Neural crest cell (in vitro differentiated cells): ENCODE measurements at regions not wholly inside any gene's neighbourhood (a gene's known extent, or its start where the extent isn't known, plus 50 kb on each side); places are given as distances from the start of the nearest gene placed in this dataset.

Experiments used
- DNase-seq: peaks from one replicate; pipeline ENCODE4 v3.0.0; 2021; ENCODE audit warnings: low read depth, mixed read lengths, low spot score
- H3K27ac Mint-ChIP-seq: one replicate; pipeline ENCODE4 v1.8.0; 2021; ENCODE audit warnings: mild to moderate bottlenecking, mixed read lengths; ENCODE audit not compliant: unreplicated experiment
- H3K27me3 Mint-ChIP-seq: 2 replicates; pipeline ENCODE4 v1.8.0; 2021; ENCODE audit warnings: low read depth, mild to moderate bottlenecking, mixed read lengths
- H3K36me3 Mint-ChIP-seq: 2 replicates; pipeline ENCODE4 v1.8.0; 2021; ENCODE audit warnings: low read depth, mild to moderate bottlenecking, mixed read lengths
- H3K4me1 Mint-ChIP-seq: 2 replicates; pipeline ENCODE4 v1.8.0; 2021; ENCODE audit warnings: mixed read lengths
- H3K4me3 Mint-ChIP-seq: one replicate; pipeline ENCODE4 v1.8.0; 2021; ENCODE audit warnings: mild to moderate bottlenecking, mixed read lengths
- H3K9me3 Mint-ChIP-seq: 2 replicates; pipeline ENCODE4 v1.8.0; 2021; ENCODE audit warnings: mixed read lengths
- TF ChIP-seq, protein P1 (sequence below): fragments of 200-600 bp; sonication (generic); conservative IDR thresholded peaks from 2 replicates; pipeline ENCODE4 v1.5.0; 2021; ENCODE audit warnings: antibody characterized with exemption, mild to moderate bottlenecking

DNA sequence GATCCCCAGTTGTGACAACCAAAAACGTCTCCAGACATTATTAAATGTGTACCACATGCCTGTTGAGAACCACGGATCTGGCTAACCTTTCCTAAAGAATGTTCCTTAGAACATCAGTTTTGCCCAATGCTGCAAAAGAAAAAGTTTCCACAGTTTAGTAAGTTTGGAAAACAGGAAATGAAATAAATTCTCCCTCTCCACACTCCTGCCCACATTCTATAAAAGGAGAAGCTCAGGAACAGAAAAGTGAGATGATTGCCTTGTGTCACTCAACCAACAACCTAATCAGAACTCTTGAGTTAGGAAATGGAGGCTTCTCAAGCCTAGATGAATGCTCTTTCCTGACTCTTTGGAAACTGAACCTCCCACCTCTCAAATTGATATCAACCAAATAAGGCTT, 56.1 kb upstream of the NFE2L2 start:
- Mint-ChIP-seq H3K27ac (no peak overlapping the region), H3K9me3 (no peaks in the 10 kb centered on the region), H3K27me3 (no peaks in the 10 kb centered on the region), H3K36me3 (no peaks in the 10 kb centered on the region), H3K4me3 (no peak overlapping the region), H3K4me1 (no peaks in the 10 kb centered on the region)
- DNase-seq = no peak
- TF ChIP-seq, protein P1, sequence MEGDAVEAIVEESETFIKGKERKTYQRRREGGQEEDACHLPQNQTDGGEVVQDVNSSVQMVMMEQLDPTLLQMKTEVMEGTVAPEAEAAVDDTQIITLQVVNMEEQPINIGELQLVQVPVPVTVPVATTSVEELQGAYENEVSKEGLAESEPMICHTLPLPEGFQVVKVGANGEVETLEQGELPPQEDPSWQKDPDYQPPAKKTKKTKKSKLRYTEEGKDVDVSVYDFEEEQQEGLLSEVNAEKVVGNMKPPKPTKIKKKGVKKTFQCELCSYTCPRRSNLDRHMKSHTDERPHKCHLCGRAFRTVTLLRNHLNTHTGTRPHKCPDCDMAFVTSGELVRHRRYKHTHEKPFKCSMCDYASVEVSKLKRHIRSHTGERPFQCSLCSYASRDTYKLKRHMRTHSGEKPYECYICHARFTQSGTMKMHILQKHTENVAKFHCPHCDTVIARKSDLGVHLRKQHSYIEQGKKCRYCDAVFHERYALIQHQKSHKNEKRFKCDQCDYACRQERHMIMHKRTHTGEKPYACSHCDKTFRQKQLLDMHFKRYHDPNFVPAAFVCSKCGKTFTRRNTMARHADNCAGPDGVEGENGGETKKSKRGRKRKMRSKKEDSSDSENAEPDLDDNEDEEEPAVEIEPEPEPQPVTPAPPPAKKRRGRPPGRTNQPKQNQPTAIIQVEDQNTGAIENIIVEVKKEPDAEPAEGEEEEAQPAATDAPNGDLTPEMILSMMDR = no peak

DNA sequence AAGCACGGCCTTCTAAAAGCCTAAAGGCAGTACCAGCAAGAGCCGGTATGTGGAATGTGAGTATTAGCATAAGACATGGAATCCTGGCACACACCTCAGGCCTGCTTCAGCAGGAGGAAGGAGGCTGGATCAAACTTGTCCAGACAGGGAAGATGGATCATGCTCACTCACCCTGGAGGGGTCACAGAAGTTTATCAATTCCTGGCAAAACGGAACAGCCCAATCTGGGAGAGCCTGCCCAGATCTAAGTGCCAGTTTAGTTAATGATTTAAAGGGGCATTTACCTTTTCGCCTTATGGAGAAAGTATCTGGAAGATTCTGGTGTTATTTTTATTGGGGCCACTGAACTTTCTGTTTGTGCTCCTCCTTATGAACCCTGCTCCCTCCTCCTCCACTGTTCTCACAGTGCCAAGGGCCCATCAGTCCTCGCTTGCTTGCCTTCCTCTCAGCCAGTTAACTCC, 58.3 kb upstream of the NFE2L2 start:
- Mint-ChIP-seq H3K27me3 (no peaks in the 10 kb centered on the region), H3K36me3 (no peaks in the 10 kb centered on the region), H3K4me1 (no peaks in the 10 kb centered on the region), H3K4me3 (no peak overlapping the region), H3K27ac (no peak overlapping the region), H3K9me3 (no peaks in the 10 kb centered on the region)
- TF ChIP-seq, protein P1 = no peak
- no peak for DNase-seq

DNA sequence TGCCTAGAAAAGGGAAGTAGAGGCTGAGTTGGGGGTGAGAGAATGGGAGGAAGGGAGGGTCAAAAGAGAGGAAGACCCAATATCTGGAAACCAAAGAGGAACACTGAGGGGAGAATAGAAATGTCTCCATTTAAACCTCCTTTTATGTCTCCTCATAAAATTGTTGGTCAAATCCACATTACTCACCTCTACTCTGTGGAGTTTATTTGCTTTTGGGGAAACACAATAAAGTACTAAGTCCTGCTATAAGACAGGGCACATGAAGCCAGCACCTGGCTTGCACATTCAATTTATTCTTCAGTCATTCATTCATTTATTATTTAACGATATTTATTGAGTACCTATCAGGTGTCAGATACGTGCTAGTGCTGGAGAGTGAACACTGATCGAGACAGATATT, 60.3 kb upstream of the NFE2L2 start:
- no peak overlapping the region for H3K4me3 Mint-ChIP-seq
- TF ChIP-seq, protein P1 = no peak
- H3K9me3 Mint-ChIP-seq = no peaks in the 10 kb centered on the region
- H3K27me3 Mint-ChIP-seq = no peaks in the 10 kb centered on the region
- no peak for DNase-seq
- no peaks in the 10 kb centered on the region for H3K36me3 Mint-ChIP-seq
- H3K27ac Mint-ChIP-seq = no peak overlapping the region
- no peaks in the 10 kb centered on the region for H3K4me1 Mint-ChIP-seq

DNA sequence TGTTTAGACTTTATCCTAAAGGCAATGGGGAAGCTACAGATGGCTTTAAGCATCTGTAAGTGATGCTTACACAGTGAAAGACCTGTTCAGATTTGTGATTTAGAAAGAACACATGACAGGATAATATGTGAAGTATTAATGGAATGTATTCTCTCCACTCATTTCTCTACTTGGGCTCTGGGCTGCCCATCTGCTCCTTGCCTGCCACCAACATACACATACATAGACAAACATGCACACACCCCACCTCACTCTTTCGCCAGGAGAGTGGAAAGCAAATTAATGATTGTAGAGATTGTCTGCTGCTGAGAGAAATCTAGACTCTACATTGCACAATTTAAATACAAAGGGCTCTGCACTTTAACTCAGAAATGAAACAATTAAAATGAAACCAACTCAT, 61.0 kb upstream of the NFE2L2 start:
- TF ChIP-seq, protein P1 = no peak
- Mint-ChIP-seq H3K27ac (no peak overlapping the region), H3K36me3 (no peaks in the 10 kb centered on the region), H3K4me3 (no peak overlapping the region), H3K4me1 (no peaks in the 10 kb centered on the region), H3K27me3 (no peaks in the 10 kb centered on the region), H3K9me3 (no peaks in the 10 kb centered on the region)
- DNase-seq = no peak

DNA sequence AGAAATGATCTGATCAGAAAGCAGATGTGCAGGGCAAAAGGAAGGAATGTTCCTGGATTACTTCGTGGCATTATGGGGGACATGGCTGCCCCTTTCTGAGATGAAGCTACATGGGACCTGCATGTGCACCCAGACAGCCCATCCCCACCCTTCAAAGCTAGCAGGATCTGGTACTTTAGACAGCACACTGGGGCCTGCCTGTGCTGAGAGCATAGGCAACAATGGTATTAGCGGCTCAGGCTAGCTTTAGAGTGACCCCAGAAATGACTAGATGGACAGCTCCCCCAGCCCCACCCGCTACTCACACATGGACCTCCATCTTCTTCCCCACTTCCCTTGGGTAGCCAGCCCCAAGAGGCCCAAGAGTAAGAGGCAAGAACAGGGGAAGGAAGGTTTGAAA, 61.5 kb upstream of the NFE2L2 start:
- H3K9me3 Mint-ChIP-seq = no peaks in the 10 kb centered on the region
- H3K36me3 Mint-ChIP-seq = no peaks in the 10 kb centered on the region
- no peak for DNase-seq
- H3K4me1 Mint-ChIP-seq = no peaks in the 10 kb centered on the region
- H3K27me3 Mint-ChIP-seq = no peaks in the 10 kb centered on the region
- TF ChIP-seq, protein P1 = no peak
- H3K4me3 Mint-ChIP-seq = no peak overlapping the region
- H3K27ac Mint-ChIP-seq = no peak overlapping the region

DNA sequence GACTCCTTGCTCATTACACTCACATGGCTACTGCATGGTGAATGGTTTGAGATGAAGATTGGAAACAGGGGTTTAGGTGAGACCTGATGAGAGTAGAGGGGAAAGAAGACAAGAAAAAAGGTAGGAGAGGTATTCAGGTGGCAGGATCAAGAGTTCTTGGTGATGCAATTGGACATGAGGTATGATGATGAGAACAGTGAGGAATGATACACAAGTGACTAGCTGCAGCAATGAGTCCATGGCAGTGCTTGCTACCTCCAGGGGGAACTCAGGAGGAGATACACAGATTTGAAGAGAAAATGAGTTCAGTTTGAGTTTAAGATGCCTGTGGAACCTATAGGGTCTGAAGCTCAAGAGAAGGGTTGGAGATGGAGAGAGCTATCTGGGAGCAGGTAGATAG, 62.1 kb upstream of the NFE2L2 start:
- Mint-ChIP-seq H3K9me3 (no peaks in the 10 kb centered on the region), H3K4me1 (peaks cover 4% of the 10 kb centered on the region), H3K4me3 (no peak overlapping the region), H3K36me3 (no peaks in the 10 kb centered on the region), H3K27me3 (no peaks in the 10 kb centered on the region), H3K27ac (no peak overlapping the region)
- TF ChIP-seq, protein P1 = no peak
- no peak for DNase-seq
